ENCODE measurements at regions not wholly inside any gene's neighbourhood (a gene's known extent, or its start where the extent isn't known, plus 50 kb on each side); places are given as distances from the start of the nearest gene placed in this dataset.

- no peaks in the 10 kb centered on the region for H3K36me3 ChIP-seq (replicated peaks; ENCODE audit: insufficient read depth, low read depth)
- H3K9me2 ChIP-seq (replicated peaks; ENCODE audit: insufficient read depth), result no peaks in the 10 kb centered on the region
- no peaks in the 10 kb centered on the region for H3K4me1 ChIP-seq (ENCODE audit: insufficient read depth)
- H3K4me2 ChIP-seq, result no peak overlapping the region
- no peak overlapping the region for H2AFZ ChIP-seq
- H3K27me3 ChIP-seq, result no peaks in the 10 kb centered on the region
- H4K20me1 ChIP-seq (ENCODE audit: insufficient read depth, poor library complexity, severe bottlenecking), result no peaks in the 10 kb centered on the region
- H3K79me2 ChIP-seq, result no peaks in the 10 kb centered on the region
- TF ChIP-seq EZH2 (IDR thresholded peaks at IDR 0.05; ENCODE audit: borderline replicate concordance), result no peak
- no peak for TF ChIP-seq EZH2phosphoT487 (IDR thresholded peaks at IDR 0.05; ENCODE audit: low read depth, severe bottlenecking, unreplicated experiment)
- TF ChIP-seq CTCF (IDR thresholded peaks at IDR 0.05; ENCODE audit: poor library complexity), result no peak
- no peaks in the 10 kb centered on the region for H3K9me3 ChIP-seq (ENCODE audit: low read depth)
- no peak for DNase-seq (ENCODE audit: low spot score)
- H3K4me3 ChIP-seq, result no peak overlapping the region
- 72% methylated on average over 3 of the region's 3 CpGs for WGBS (ENCODE audit: low lambda C conversion rate, missing lambda C conversion rate)
- H3K27ac ChIP-seq, result no peak overlapping the region
These were observed 353.0 kb upstream of the KLF12 start for GRCh38 chr13:74487091-74487722.

- H3K36me3 ChIP-seq (replicated peaks; ENCODE audit: insufficient read depth, low read depth), result no peaks in the 10 kb centered on the region
These were observed 351.6 kb upstream of the KLF12 start for GRCh38 chr13:74485757-74486156.

GRCh38 chr13:74479124-74479523 lies 344.9 kb upstream of the KLF12 start:
- no peaks in the 10 kb centered on the region for H3K27me3 ChIP-seq
- no peaks in the 10 kb centered on the region for H4K20me1 ChIP-seq (ENCODE audit: insufficient read depth, poor library complexity, severe bottlenecking)
- TF ChIP-seq CTCF (IDR thresholded peaks at IDR 0.05; ENCODE audit: poor library complexity), result no peak
- TF ChIP-seq EZH2phosphoT487 (IDR thresholded peaks at IDR 0.05; ENCODE audit: low read depth, severe bottlenecking, unreplicated experiment), result no peak
- no peak for TF ChIP-seq EZH2 (IDR thresholded peaks at IDR 0.05; ENCODE audit: borderline replicate concordance)
- H3K27ac ChIP-seq, result no peak overlapping the region
- no peaks in the 10 kb centered on the region for H3K4me1 ChIP-seq (ENCODE audit: insufficient read depth)
- no peak overlapping the region for H3K4me3 ChIP-seq
- no peak overlapping the region for H3K4me2 ChIP-seq
- WGBS (ENCODE audit: low lambda C conversion rate, missing lambda C conversion rate), result 45% methylated on average over 2 of the region's 2 CpGs
- no peaks in the 10 kb centered on the region for H3K9me3 ChIP-seq (ENCODE audit: low read depth)
- no peaks in the 10 kb centered on the region for H3K9me2 ChIP-seq (replicated peaks; ENCODE audit: insufficient read depth)
- H3K79me2 ChIP-seq, result no peaks in the 10 kb centered on the region
- no peak overlapping the region for H2AFZ ChIP-seq
- DNase-seq (ENCODE audit: low spot score), result no peak
- H3K36me3 ChIP-seq (replicated peaks; ENCODE audit: insufficient read depth, low read depth), result no peaks in the 10 kb centered on the region

More at GRCh38 chr13:74485757-74486156, 351.6 kb upstream of the KLF12 start:
- no peaks in the 10 kb centered on the region for H4K20me1 ChIP-seq (ENCODE audit: insufficient read depth, poor library complexity, severe bottlenecking)
- no peaks in the 10 kb centered on the region for H3K9me3 ChIP-seq (ENCODE audit: low read depth)
- no peak overlapping the region for H3K27ac ChIP-seq
- no peaks in the 10 kb centered on the region for H3K27me3 ChIP-seq
- no peaks in the 10 kb centered on the region for H3K79me2 ChIP-seq
- H3K4me3 ChIP-seq, result no peak overlapping the region
- H3K9me2 ChIP-seq (replicated peaks; ENCODE audit: insufficient read depth), result no peaks in the 10 kb centered on the region
- H2AFZ ChIP-seq, result no peak overlapping the region
- H3K4me2 ChIP-seq, result no peak overlapping the region
- DNase-seq (ENCODE audit: low spot score), result no peak
- 62% methylated on average over 1 of the region's 1 CpG for WGBS (ENCODE audit: low lambda C conversion rate, missing lambda C conversion rate)
- no peak for TF ChIP-seq EZH2phosphoT487 (IDR thresholded peaks at IDR 0.05; ENCODE audit: low read depth, severe bottlenecking, unreplicated experiment)
- TF ChIP-seq EZH2 (IDR thresholded peaks at IDR 0.05; ENCODE audit: borderline replicate concordance), result no peak
- no peak for TF ChIP-seq CTCF (IDR thresholded peaks at IDR 0.05; ENCODE audit: poor library complexity)
- H3K4me1 ChIP-seq (ENCODE audit: insufficient read depth), result no peaks in the 10 kb centered on the region
